Activated CD8-positive, alpha-beta T cell treated with anti-CD3 and anti-CD28 coated beads for 36 hours (primary cell): ENCODE measurements at regions not wholly inside any gene's neighbourhood (a gene's known extent, or its start where the extent isn't known, plus 50 kb on each side); places are given as distances from the start of the nearest gene placed in this dataset.

Source experiments
- ATAC-seq: fragments of 200-7000 bp; cut with Tn5 transposase; one replicate; pipeline ENCODE4 v1.10.0; 2021; ENCODE audit warnings: mild to moderate bottlenecking, moderate library complexity
- CTCF ChIA-PET: fragments of 350-600 bp; sonication (Branson Sonifier 250); formaldehyde crosslinking; loops from one replicate; lab custom pipeline; 2021; ENCODE audit warnings: antibody characterized with exemption; lab: Charles Lee
- POLR2A ChIA-PET: fragments of 350-600 bp; sonication (Branson Sonifier 250); formaldehyde crosslinking; loops from one replicate; lab custom pipeline; 2021; ENCODE audit warnings: antibody characterized with exemption; lab: Charles Lee
- DNase-seq: peaks from one replicate; pipeline ENCODE4 v3.0.0-alpha.2; 2020
- H3K27ac Mint-ChIP-seq: one replicate; pipeline ENCODE4 v1.8.0; 2021; ENCODE audit warnings: mild to moderate bottlenecking, mixed read lengths
- H3K27me3 Mint-ChIP-seq: one replicate; pipeline ENCODE4 v1.8.0; 2021; ENCODE audit warnings: mixed read lengths
- H3K36me3 Mint-ChIP-seq: one replicate; pipeline ENCODE4 v1.8.0; 2021; ENCODE audit warnings: low read depth, mixed read lengths
- H3K4me1 Mint-ChIP-seq: one replicate; pipeline ENCODE4 v1.8.0; 2021; ENCODE audit warnings: low read depth, mixed read lengths
- H3K4me3 Mint-ChIP-seq: one replicate; pipeline ENCODE4 v1.8.0; 2021; ENCODE audit warnings: mild to moderate bottlenecking, moderate library complexity, mixed read lengths
- H3K9me3 Mint-ChIP-seq: one replicate; pipeline ENCODE4 v1.8.0; 2021; ENCODE audit warnings: mixed read lengths
- intact Hi-C: fragments of 100-400 bp; cut with micrococcal nuclease; formaldehyde crosslinking; loops from one replicate; pipeline ENCODE4 v1.10.0; 2022
- TF ChIP-seq, protein P1 (sequence below): fragments of 200-600 bp; IDR thresholded peaks from one replicate; pipeline ENCODE4 v1.8.0; 2022; ENCODE audit warnings: antibody characterized with exemption, mild to moderate bottlenecking

- no peak overlapping the region for H3K27ac Mint-ChIP-seq
- no peak overlapping the region for H3K4me3 Mint-ChIP-seq
- TF ChIP-seq, protein P1, sequence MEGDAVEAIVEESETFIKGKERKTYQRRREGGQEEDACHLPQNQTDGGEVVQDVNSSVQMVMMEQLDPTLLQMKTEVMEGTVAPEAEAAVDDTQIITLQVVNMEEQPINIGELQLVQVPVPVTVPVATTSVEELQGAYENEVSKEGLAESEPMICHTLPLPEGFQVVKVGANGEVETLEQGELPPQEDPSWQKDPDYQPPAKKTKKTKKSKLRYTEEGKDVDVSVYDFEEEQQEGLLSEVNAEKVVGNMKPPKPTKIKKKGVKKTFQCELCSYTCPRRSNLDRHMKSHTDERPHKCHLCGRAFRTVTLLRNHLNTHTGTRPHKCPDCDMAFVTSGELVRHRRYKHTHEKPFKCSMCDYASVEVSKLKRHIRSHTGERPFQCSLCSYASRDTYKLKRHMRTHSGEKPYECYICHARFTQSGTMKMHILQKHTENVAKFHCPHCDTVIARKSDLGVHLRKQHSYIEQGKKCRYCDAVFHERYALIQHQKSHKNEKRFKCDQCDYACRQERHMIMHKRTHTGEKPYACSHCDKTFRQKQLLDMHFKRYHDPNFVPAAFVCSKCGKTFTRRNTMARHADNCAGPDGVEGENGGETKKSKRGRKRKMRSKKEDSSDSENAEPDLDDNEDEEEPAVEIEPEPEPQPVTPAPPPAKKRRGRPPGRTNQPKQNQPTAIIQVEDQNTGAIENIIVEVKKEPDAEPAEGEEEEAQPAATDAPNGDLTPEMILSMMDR: no peak
- peaks cover 14% of the 10 kb centered on the region for H3K4me1 Mint-ChIP-seq
- CTCF ChIA-PET: interaction anchor here (0.8 to 3.0 kb wide), 5 partner anchors 10 to 70 kb away, joined by 3 to 7 read pairs (median 4); partner anchors contain the start of gene RASGRP1
- H3K9me3 Mint-ChIP-seq: no peaks in the 10 kb centered on the region
- no peak for ATAC-seq
- H3K36me3 Mint-ChIP-seq: no peaks in the 10 kb centered on the region
- DNase-seq: no peak
- POLR2A ChIA-PET: interaction anchor here (1.2 kb wide), 1 partner anchor 10 kb away, joined by 3 read pairs; no protein-coding TSS in a partner anchor
- H3K27me3 Mint-ChIP-seq: no peaks in the 10 kb centered on the region
- intact Hi-C loops: no loop called here
Measured at GRCh38 chr15:38620851-38621594, 56.4 kb upstream of the RASGRP1 start.

DNA sequence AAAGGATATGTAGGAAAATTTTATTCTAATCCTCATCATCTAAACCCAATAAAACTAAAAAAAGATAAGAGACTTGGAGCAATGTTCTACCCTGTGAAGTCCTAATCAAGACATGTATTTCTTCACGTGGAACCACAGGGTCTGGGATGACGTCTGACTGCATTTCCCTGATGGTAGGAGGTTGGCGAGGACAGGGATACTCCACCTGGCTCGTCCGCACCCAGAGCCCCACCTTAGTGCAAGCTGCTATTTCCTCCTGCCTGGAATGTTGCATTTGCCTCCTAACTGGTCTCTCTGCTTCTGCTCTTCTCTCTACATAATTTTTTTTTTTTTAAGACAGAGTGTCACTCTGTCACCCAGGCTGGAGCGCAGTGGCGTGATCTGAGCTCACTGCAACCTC, 57.7 kb upstream of the RASGRP1 start:
- H3K36me3 Mint-ChIP-seq: no peaks in the 10 kb centered on the region
- H3K4me3 Mint-ChIP-seq: no peak overlapping the region
- H3K27me3 Mint-ChIP-seq: no peaks in the 10 kb centered on the region
- no peaks in the 10 kb centered on the region for H3K9me3 Mint-ChIP-seq
- DNase-seq (no peak), ATAC-seq (no peak)
- H3K27ac Mint-ChIP-seq: no peak overlapping the region
- peaks cover 23% of the 10 kb centered on the region for H3K4me1 Mint-ChIP-seq
- TF ChIP-seq, protein P1: no peak
- intact Hi-C loops: no loop called here
- ChIA-PET POLR2A (interaction anchor here (1.0 kb wide), 1 partner anchor 59 kb away, joined by 4 read pairs; no protein-coding TSS in a partner anchor), CTCF (interaction anchor here (1.7 to 3.0 kb wide), 2 partner anchors 10 to 68 kb away, joined by 6 to 7 read pairs; no protein-coding TSS in a partner anchor)

DNA sequence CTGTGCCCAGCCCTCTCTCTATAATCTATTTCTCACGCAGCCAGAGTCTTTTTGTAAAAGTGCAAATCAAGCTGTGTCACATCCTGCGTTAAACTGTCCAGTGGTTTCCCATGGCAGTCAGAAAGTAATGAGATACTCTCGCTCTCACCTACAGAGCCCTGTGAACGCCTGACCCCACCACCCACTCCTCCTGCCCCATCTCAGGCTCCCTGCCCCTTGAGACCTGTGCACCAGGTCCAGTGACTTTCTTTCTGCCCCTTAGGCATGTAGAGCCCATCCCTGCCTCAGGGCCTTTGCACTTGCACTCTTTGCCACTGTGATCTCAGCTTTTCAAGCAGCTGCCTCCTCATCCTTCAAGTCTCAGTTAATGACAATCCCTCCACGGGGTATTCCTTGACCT, 58.3 kb upstream of the RASGRP1 start:
- H3K9me3 Mint-ChIP-seq: no peaks in the 10 kb centered on the region
- peaks cover 24% of the 10 kb centered on the region for H3K4me1 Mint-ChIP-seq
- CTCF ChIA-PET: interaction anchor here (1.7 kb wide), 1 partner anchor 11 kb away, joined by 6 read pairs; no protein-coding TSS in a partner anchor
- no peaks in the 10 kb centered on the region for H3K36me3 Mint-ChIP-seq
- H3K4me3 Mint-ChIP-seq: no peak overlapping the region
- POLR2A ChIA-PET: interaction anchor here (1.0 kb wide), 2 partner anchors 11 to 59 kb away, joined by 4 to 6 read pairs; no protein-coding TSS in a partner anchor
- intact Hi-C loops: no loop called here
- H3K27ac Mint-ChIP-seq: no peak overlapping the region
- H3K27me3 Mint-ChIP-seq: no peaks in the 10 kb centered on the region
- DNase-seq: no peak
- ATAC-seq: no peak
- TF ChIP-seq, protein P1: no peak

DNA sequence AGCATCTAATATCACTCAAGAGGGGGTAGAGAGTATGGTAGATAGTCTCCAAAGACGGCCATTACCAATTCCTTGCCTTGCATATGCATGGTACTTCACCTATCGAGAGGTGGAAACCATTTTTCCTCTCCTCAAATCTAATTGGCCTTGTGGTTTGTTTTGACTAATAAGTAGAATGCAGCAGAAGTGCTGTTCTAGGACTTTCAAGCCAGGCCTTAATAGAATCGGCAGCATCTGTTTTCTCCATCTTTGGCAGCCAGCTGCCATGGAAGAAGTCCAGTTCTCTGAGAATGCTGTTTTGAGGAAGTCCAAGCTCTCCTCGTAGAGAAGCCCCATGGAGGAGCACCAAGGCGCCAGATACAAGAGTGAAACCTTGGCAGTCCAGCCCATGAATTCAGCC, 59.1 kb upstream of the RASGRP1 start:
- intact Hi-C loops: no loop called here
- Mint-ChIP-seq H3K27ac (no peak overlapping the region), H3K36me3 (no peaks in the 10 kb centered on the region), H3K9me3 (no peaks in the 10 kb centered on the region), H3K4me1 (peaks cover 28% of the 10 kb centered on the region), H3K4me3 (no peak overlapping the region), H3K27me3 (no peaks in the 10 kb centered on the region)
- peak; percentile 45 for ATAC-seq
- no peak for DNase-seq
- CTCF ChIA-PET: interaction anchor here (0.8 to 1.7 kb wide), 5 partner anchors 28 to 67 kb away, joined by 3 to 11 read pairs (median 4); partner anchors contain the start of gene RASGRP1
- TF ChIP-seq, protein P1: no peak
- POLR2A ChIA-PET: interaction anchor here (1.1 to 1.5 kb wide), 4 partner anchors 8 to 14 kb away, joined by 3 to 4 read pairs (median 4); no protein-coding TSS in a partner anchor
